GM12892 (cell line): ENCODE measurements at regions not wholly inside any gene's neighbourhood (a gene's known extent, or its start where the extent isn't known, plus 50 kb on each side); places are given as distances from the start of the nearest gene placed in this dataset.

ENCODE experiments used
- DNase-seq: peaks from one replicate; pipeline ENCODE4 v3.0.0; 2011; ENCODE audit not compliant: insufficient read length
- FAIRE-seq: peaks from 2 replicates; lab custom pipeline; 2011; peaks lifted over from hg19 to GRCh38; lab: Jason Lieb, UNC
- POLR2A ChIP-seq: IDR thresholded peaks from 2 replicates; pipeline ENCODE4 v1.6.1; 2011; ENCODE audit warnings: low read depth, low read length, control low read depth
- POLR2AphosphoS5 ChIP-seq: IDR thresholded peaks from 2 replicates; pipeline ENCODE4 v1.6.1; 2011; ENCODE audit warnings: low read depth, low read length, control low read depth
- TAF1 ChIP-seq: IDR thresholded peaks from 2 replicates; pipeline ENCODE4 v1.6.1; 2011; ENCODE audit warnings: low read depth, mild to moderate bottlenecking, control low read depth, low read length, borderline replicate concordance

- DNase-seq, result no peak
- no peak for FAIRE-seq
- TF ChIP-seq TAF1, result no peak
- no peak for TF ChIP-seq POLR2A
- TF ChIP-seq POLR2AphosphoS5, result no peak
These were observed 86.2 kb downstream of the PSAT1 start for GRCh38 chr9:78383130-78383529.

- no peak for DNase-seq
- FAIRE-seq, result no peak
- TF ChIP-seq POLR2AphosphoS5 (no peak), POLR2A (no peak), TAF1 (no peak)
These were observed 89.4 kb downstream of the PSAT1 start for GRCh38 chr9:78386348-78386747.

- TF ChIP-seq POLR2A (no peak), TAF1 (no peak), POLR2AphosphoS5 (no peak)
- FAIRE-seq, result no peak
- no peak for DNase-seq
These were observed 89.8 kb downstream of the PSAT1 start for GRCh38 chr9:78386773-78387172.

DNA sequence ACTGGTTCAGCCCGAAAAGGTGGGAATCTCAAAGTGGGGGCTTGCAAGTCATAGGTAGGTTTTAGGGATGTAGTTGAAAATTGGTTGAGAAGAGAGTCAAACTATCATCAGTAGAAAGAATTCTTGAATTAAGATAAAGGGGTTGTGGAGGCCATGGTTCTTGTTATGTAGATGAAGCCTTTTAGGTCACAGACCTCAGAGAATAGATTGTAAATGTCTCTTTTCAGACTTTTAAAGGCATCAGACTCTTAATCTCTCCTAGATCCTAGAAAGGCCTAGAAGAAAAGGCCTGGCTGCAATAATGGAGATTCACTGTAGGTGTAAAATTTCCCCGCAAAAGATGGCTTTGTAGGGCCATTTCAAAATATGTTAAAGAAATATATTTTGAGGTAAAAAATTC lies 96.4 kb downstream of the PSAT1 start:
- DNase-seq (no peak), FAIRE-seq (no peak)
- TF ChIP-seq POLR2AphosphoS5, result no peak
- no peak for TF ChIP-seq TAF1
- no peak for TF ChIP-seq POLR2A

- FAIRE-seq, result no peak
- no peak for TF ChIP-seq POLR2A
- TF ChIP-seq POLR2AphosphoS5, result no peak
- TF ChIP-seq TAF1, result no peak
These were observed 97.0 kb downstream of the PSAT1 start for GRCh38 chr9:78393932-78394331.

DNA sequence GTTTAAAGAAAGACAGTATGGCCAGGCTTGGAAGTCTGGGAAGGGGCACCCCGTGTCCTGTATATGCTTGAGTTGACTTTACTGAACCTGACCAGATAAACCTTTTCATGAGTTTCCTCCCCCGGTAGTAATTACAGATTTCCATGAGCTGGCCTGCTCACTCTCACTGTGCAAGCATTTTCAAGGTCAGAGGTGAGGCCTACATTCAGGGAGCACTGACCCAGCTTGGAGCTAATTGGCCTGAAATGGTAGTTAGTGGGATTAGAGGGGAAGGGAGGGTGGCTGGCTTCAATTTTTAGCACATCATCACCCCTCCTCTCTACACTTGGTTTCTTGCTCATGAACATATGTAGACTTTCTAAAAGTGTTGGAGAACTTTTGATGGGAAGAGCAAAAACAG lies 99.2 kb downstream of the PSAT1 start:
- DNase-seq (no peak), FAIRE-seq (no peak)
- TF ChIP-seq POLR2AphosphoS5 (no peak), TAF1 (no peak), POLR2A (no peak)

More at GRCh38 chr9:78393932-78394331, 97.0 kb downstream of the PSAT1 start:
- DNase-seq, result no peak

DNA sequence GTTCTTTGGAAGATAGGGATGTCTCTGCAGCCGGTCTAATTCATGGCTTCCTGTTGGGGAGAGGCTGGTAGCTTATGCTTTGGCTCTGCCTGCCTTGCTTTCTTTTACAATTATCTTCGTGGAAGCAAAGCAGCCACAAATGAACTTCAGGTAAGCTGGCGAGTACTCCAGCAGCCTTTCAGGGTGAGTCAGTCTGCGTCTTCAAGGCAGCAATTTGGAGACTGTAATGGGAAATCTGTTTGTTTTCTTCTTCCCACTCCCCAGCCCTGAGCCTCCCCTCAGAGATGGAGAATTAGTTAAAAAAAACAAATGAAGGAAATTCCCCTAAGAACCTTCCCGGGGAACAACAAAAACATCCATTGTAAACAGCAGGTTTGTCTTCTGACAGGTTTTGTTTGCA lies 100.1 kb downstream of the PSAT1 start:
- FAIRE-seq (no peak), DNase-seq (no peak)
- no peak for TF ChIP-seq POLR2A
- TF ChIP-seq POLR2AphosphoS5, result no peak
- TF ChIP-seq TAF1, result no peak

DNA sequence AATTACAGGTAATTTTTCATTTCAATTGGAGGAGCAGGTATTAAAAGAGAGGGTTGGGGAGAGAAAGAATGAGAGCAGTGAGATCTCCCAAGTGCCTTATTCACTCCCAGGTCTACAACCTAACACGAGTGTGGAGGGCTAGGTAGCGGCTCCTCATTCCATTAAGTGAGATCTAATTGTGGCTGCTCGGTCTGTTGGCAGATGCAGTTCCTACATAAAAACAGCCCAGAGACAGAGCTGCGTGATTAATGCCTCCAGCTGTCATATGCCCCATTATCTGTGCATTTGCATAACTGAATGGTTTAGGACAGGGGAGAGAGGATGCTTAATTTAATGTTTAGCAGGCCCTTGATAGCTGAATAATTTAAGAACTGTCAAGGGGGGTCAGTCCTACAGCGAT lies 100.5 kb downstream of the PSAT1 start:
- no peak for DNase-seq
- TF ChIP-seq TAF1, result no peak
- no peak for TF ChIP-seq POLR2AphosphoS5
- TF ChIP-seq POLR2A, result no peak
- no peak for FAIRE-seq

DNA sequence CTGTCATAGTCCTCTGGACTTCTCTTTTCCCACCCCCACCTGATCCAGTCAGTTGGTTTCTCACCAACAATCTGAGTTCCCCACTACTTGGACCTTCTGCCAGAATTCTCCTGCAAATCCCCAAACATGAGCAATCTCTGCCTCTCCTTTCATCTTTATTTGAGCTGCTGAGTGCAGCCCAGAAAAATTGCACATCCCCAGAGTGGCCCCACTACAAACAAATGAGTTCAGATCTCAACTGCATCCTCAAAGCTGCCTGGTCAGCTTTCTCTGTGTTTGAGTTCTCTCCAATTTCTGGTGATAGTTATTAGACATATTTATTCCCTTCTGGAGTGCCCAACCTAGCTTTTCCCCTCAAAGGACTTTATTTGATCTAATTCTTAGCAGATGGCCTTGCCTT lies 102.2 kb downstream of the PSAT1 start:
- FAIRE-seq (no peak), DNase-seq (no peak)
- TF ChIP-seq POLR2A (no peak), TAF1 (no peak), POLR2AphosphoS5 (no peak)

DNA sequence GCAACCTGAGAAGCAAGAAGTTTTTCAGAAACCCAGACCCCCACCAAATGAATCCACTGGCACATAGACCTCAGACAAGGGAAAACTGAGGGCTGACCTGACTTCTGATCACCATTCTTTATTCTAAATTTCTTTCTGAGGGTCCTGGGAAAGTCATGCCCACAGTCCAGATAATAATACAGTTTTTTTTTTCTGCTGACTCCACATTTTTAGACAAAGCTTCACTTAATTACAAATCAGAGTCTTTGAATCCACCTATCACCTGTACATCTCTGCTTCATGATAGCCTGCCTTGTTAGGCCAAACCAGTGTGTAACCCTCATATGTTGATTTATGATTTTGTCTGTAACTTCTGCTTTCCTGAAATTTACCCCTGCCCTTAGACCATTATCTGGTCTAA lies 103.6 kb downstream of the PSAT1 start:
- no peak for FAIRE-seq
- no peak for DNase-seq
- no peak for TF ChIP-seq TAF1
- TF ChIP-seq POLR2A, result no peak
- no peak for TF ChIP-seq POLR2AphosphoS5

DNA sequence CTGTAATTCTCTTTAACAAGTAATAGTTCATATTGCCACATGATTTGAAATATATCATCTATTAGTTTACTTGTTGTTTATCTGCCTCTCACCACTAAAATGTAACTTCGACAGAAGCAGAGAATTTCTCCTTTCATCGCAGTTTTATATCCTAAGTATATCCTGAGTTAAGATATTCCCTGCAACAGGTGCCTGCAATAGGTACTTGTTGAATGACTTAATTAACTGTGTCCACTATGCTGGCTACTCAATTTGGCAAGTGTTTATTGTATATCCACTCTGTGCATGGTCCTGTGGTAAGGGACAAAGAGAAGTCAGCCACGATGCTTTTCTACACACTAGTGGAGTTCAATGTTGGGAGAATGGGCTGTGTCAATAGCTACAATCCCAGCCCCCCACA lies 108.5 kb downstream of the PSAT1 start:
- no peak for TF ChIP-seq POLR2A
- TF ChIP-seq POLR2AphosphoS5, result no peak
- no peak for TF ChIP-seq TAF1
- no peak for DNase-seq
- FAIRE-seq, result no peak

DNA sequence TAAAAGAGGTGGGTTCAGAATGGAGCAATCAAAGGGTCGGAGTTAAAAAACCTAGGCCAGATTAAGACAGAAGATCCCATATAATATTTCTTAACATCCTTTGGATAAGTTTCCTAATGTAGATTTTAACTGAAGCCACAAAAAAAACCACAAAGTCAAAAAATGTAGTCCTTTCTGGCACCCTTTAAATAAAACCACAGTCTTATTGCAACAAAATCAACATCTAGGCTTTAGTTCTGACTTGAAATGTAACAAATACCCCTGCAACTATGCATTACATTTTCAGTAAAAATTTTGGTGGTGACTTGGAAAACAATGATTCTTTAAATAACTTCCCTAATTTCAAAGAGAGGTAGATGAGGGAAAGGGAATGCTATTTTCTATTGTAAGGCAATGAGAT lies 109.2 kb downstream of the PSAT1 start:
- no peak for DNase-seq
- no peak for FAIRE-seq
- no peak for TF ChIP-seq POLR2A

DNA sequence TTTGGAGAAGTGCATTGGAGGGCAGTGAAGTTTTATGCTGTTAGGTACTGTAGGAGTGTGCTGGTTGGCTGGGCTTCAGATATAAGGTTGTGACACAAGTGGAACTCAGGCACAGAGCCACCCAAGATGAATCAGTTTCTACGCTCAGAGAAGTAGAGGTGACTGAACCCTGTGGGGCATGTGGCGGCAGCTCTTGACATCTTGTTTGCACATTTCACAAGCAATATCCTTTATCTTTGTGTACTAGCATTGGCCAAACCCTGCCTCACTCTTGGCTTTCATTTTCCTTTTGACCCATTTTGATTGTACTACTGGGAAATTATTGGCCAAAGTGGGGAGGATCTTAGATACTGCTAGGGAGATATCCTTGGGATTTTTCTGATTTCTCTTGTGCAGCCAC lies 110.0 kb downstream of the PSAT1 start:
- DNase-seq, result no peak
- FAIRE-seq, result no peak
- TF ChIP-seq POLR2AphosphoS5 (no peak), TAF1 (no peak), POLR2A (no peak)
